Mammary epithelial cell (primary cell): ENCODE measurements at regions not wholly inside any gene's neighbourhood (a gene's known extent, or its start where the extent isn't known, plus 50 kb on each side); places are given as distances from the start of the nearest gene placed in this dataset.

ENCODE experiments used
- EZH2 ChIP-seq: IDR thresholded peaks from 2 replicates; pipeline ENCODE4 v1.6.1; 2012; ENCODE audit warnings: low read length, inconsistent platforms, borderline replicate concordance
- TF ChIP-seq, protein P1 (sequence below), 2 donors: IDR thresholded peaks in 1 of 2; conservative IDR thresholded peaks in 1 of 2; 2 replicates each; pipeline ENCODE4 v1.5.1; 2011 to 2012; ENCODE audit warnings: inconsistent platforms in 2 of 2, low read length in 2 of 2, mild to moderate bottlenecking in 2 of 2, control low read depth in 1 of 2, low read depth in 1 of 2; ENCODE audit not compliant: insufficient read depth in 1 of 2; ENCODE audit errors: extremely low read depth in 1 of 2

DNA sequence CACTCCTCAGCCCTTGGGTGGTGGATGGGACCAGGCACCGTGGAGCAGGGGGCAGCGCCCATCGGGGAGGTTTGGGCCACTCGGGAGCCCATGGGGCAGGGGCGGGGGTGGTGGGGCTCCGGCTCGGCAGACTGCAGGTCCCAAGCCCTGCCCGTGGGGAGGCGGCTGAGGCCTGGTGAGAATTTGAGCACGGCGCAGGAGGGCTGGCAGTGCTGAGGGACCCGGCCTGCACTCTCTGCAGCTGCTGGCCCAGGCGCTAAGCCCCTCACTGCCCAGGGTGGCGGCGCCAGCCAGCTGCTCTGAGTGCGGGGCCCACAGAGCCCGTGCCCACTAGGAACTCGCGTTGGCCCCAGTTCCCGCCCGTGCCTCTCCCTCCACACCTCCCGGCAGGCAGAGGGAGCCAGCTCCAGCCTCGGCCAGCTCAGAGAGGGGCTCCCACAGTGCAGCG is 182.1 kb upstream of the OPRM1 start:
- TF ChIP-seq, protein P1, sequence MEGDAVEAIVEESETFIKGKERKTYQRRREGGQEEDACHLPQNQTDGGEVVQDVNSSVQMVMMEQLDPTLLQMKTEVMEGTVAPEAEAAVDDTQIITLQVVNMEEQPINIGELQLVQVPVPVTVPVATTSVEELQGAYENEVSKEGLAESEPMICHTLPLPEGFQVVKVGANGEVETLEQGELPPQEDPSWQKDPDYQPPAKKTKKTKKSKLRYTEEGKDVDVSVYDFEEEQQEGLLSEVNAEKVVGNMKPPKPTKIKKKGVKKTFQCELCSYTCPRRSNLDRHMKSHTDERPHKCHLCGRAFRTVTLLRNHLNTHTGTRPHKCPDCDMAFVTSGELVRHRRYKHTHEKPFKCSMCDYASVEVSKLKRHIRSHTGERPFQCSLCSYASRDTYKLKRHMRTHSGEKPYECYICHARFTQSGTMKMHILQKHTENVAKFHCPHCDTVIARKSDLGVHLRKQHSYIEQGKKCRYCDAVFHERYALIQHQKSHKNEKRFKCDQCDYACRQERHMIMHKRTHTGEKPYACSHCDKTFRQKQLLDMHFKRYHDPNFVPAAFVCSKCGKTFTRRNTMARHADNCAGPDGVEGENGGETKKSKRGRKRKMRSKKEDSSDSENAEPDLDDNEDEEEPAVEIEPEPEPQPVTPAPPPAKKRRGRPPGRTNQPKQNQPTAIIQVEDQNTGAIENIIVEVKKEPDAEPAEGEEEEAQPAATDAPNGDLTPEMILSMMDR (conservative IDR thresholded peaks at IDR 0.05 in 1 of 2, IDR thresholded peaks at IDR 0.05 in 1 of 2; ENCODE audit: extremely low read depth in 1 of 2, insufficient read depth in 1 of 2, low read depth in 1 of 2, low read length in 2 of 2), result no peak
- TF ChIP-seq EZH2, result no peak
